Stomach (tissue), 8 donors: ENCODE measurements at regions not wholly inside any gene's neighbourhood (a gene's known extent, or its start where the extent isn't known, plus 50 kb on each side); places are given as distances from the start of the nearest gene placed in this dataset.

ENCODE experiments used
- DNase-seq, 2 donors: peaks; one replicate each; pipeline versions ENCODE4 v3.0.0 to v3.0.0-alpha.2; 2013 to 2019
- H3K27ac ChIP-seq, 5 donors: fragments of 200-600 bp in 4 of 5; sonication (generic) in 4 of 5; one replicate each; pipeline ENCODE4 v1.5.1; 2013 to 2019; ENCODE audit warnings: mild to moderate bottlenecking in 1 of 5, moderate library complexity in 1 of 5
- H3K27me3 ChIP-seq, 3 donors: fragments of 200-600 bp; sonication (generic); one replicate each; pipeline ENCODE4 v1.5.1; 2017 to 2019; ENCODE audit warnings: mixed run types in 1 of 3
- H3K36me3 ChIP-seq, 4 donors: fragments of 200-600 bp; sonication (generic); 1 replicate in 3 of 4; 2 replicates in 1 of 4; pipeline ENCODE4 v1.5.1; 2016 to 2019
- H3K4me1 ChIP-seq, 4 donors: fragments of 200-600 bp; sonication (generic); one replicate each; pipeline ENCODE4 v1.5.1; 2016 to 2019
- H3K4me3 ChIP-seq, 4 donors: fragments of 200-600 bp; sonication (generic) in 3 of 4; one replicate each; pipeline ENCODE4 v1.5.1; 2016 to 2019; ENCODE audit warnings: mild to moderate bottlenecking in 1 of 4
- H3K9me3 ChIP-seq, 4 donors: fragments of 200-600 bp; sonication (generic); one replicate each; pipeline ENCODE4 v1.5.1; 2016 to 2019
- EP300 ChIP-seq: sonication (generic); formaldehyde crosslinking; IDR thresholded peaks from one replicate; pipeline ENCODE4 v1.6.1; 2017; ENCODE audit warnings: antibody characterized with exemption
- POLR2A ChIP-seq, 4 donors: fragments of 450-650 bp; IDR thresholded peaks; one replicate each; pipeline ENCODE4 v1.6.1; 2016; ENCODE audit warnings: antibody characterized with exemption in 4 of 4, control low read depth in 2 of 4, mild to moderate bottlenecking in 1 of 4, moderate library complexity in 1 of 4
- POLR2AphosphoS5 ChIP-seq, 3 donors: sonication (generic); formaldehyde crosslinking; IDR thresholded peaks; one replicate each; pipeline ENCODE4 v1.6.1; 2016; ENCODE audit warnings: antibody characterized with exemption in 3 of 3
- WGBS, 5 donors: extraction: QIAGEN DNeasy Blood & Tissue Kit in 3 of 5; methylation state at CpG; one replicate each; pipeline versions ENCODE4 v1.1.5 to v1.1.7; 2013 to 2018; 5-methylcytosine and 5-hydroxymethylcytosine counted together
- intact Hi-C: fragments of 100-400 bp; cut with DNase I; formaldehyde crosslinking; loops from one replicate; pipeline ENCODE4 v1.15.1; 2023; ENCODE audit warnings: low total_unique reads
- TF ChIP-seq, protein P1 (sequence below), 7 experiments: fragments of 450-650 bp in 4 of 7; fragments of 200-600 bp in 3 of 7; sonication (generic) in 3 of 7; IDR thresholded peaks; one replicate each; pipeline ENCODE4 v1.5.1; 2016 to 2019; ENCODE audit warnings: antibody characterized with exemption in 7 of 7, control low read depth in 2 of 7, mild to moderate bottlenecking in 1 of 7
- donor health status: healthy with polysubstance abuse.
- donor health status: Bipolar disorder and iron deficiency.
- donor health status: healthy.

GRCh38 chr7:36802459-36803135, 78.3 kb upstream of the AOAH start:
- WGBS, 5 donors, result 56 to 67% (median 60%) methylated on average over 1 of the region's 1 CpG

DNA sequence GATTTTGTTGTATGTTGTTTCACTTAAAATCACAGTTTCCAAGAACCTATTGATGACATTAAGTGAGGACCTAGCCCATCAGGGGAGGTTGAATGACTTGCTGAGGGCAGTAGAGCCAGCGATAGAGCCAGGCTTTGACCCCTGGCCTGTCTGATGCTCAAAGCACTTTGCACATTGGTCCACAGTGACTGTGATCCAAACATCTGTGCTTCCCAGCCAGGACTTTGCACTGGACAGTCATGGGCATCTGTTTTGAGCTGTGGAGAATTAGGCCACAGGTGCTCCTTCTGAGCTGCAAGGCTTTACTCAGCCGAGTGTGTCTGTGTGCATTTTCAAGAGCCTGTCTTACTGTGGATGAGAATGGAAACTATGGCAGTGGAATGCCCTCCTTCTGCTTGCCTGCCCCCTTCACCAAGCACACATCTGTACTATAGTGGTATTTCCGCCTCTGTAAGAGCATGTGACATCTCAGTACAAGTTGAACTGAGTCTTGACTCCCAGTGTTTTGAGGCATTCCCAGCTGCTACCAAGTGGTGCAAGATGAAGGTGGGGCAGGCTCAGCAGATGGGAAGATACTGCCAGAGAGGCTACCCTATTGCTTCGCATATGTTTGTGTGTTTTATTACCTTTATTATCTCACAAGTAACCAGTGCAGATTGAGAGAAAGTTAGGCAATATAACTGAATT, 72.7 kb upstream of the AOAH start:
- TF ChIP-seq, protein P1, sequence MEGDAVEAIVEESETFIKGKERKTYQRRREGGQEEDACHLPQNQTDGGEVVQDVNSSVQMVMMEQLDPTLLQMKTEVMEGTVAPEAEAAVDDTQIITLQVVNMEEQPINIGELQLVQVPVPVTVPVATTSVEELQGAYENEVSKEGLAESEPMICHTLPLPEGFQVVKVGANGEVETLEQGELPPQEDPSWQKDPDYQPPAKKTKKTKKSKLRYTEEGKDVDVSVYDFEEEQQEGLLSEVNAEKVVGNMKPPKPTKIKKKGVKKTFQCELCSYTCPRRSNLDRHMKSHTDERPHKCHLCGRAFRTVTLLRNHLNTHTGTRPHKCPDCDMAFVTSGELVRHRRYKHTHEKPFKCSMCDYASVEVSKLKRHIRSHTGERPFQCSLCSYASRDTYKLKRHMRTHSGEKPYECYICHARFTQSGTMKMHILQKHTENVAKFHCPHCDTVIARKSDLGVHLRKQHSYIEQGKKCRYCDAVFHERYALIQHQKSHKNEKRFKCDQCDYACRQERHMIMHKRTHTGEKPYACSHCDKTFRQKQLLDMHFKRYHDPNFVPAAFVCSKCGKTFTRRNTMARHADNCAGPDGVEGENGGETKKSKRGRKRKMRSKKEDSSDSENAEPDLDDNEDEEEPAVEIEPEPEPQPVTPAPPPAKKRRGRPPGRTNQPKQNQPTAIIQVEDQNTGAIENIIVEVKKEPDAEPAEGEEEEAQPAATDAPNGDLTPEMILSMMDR (IDR thresholded peaks at IDR 0.05), result no peak
- TF ChIP-seq EP300 (no peak), POLR2AphosphoS5 (IDR thresholded peaks at IDR 0.05) (no peak), POLR2A (IDR thresholded peaks at IDR 0.05) (no peak)
- Histone ChIP-seq H3K9me3 (no peaks in the 10 kb centered on the region), H3K36me3 (no peaks in the 10 kb centered on the region), H3K27ac (no peak overlapping the region), H3K4me3 (no peak overlapping the region), H3K27me3 (no peaks in the 10 kb centered on the region), H3K4me1 (peaks cover 0 to 13% (median 0%) of the 10 kb centered on the region in 4 donors)
- no peak for DNase-seq
- 78 to 88% (median 82%) methylated on average over 4 of the region's 4 CpGs for WGBS, 5 donors
- intact Hi-C loops, result no loop called here

More at GRCh38 chr7:36802459-36803135, 78.3 kb upstream of the AOAH start:
- no peak overlapping the region for H3K4me3 ChIP-seq
- H3K9me3 ChIP-seq, result no peaks in the 10 kb centered on the region
- H3K27ac ChIP-seq, result no peak overlapping the region
- no peaks in the 10 kb centered on the region for H3K27me3 ChIP-seq
- DNase-seq, result no peak
- no peaks in the 10 kb centered on the region for H3K36me3 ChIP-seq
- intact Hi-C loops, result no loop called here
- TF ChIP-seq POLR2AphosphoS5 (IDR thresholded peaks at IDR 0.05), result no peak
- TF ChIP-seq, protein P1 (IDR thresholded peaks at IDR 0.05), result no peak
- TF ChIP-seq POLR2A (IDR thresholded peaks at IDR 0.05), result no peak
- TF ChIP-seq EP300, result no peak
- H3K4me1 ChIP-seq, result no peaks in the 10 kb centered on the region

DNA sequence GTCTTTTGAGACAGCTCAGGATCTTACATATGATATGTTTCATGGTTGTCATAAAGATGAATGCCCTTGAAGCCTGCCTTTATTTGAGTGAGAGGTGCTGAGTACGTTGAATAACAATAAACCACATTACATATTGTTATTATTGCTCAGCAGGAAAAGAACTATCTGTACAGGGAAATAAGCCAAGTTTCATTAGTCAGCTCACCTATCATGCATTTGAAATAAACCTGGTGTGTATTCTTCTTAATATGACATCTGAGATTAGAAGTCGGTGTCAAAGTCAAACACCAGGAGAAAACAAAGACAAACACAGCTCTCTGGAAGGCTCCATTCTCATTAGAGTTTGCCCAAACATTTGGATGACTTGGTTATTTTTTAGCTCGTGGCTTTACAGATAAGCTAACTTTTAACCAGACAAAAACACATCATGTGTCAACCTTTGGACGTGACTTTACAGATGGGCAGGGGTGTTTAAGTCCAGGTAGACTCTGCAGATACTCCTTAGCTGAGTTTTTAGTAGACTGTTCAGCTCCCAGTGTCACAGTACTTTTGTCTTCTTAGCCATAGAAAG, 71.2 kb upstream of the AOAH start:
- 20 to 27% (median 24%) methylated on average over 4 of the region's 4 CpGs for WGBS, 5 donors
- Histone ChIP-seq H3K9me3 (no peaks in the 10 kb centered on the region), H3K36me3 (no peaks in the 10 kb centered on the region), H3K27ac (no peak overlapping the region), H3K27me3 (no peaks in the 10 kb centered on the region), H3K4me3 (no peak overlapping the region), H3K4me1 (peaks cover 0 to 13% (median 0%) of the 10 kb centered on the region in 4 donors)
- no peak for DNase-seq
- TF ChIP-seq EP300, result no peak
- no peak for TF ChIP-seq POLR2A (IDR thresholded peaks at IDR 0.05)
- TF ChIP-seq, protein P1 (IDR thresholded peaks at IDR 0.05), result no peak
- no peak for TF ChIP-seq POLR2AphosphoS5 (IDR thresholded peaks at IDR 0.05)
- intact Hi-C loops, result no loop called here

DNA sequence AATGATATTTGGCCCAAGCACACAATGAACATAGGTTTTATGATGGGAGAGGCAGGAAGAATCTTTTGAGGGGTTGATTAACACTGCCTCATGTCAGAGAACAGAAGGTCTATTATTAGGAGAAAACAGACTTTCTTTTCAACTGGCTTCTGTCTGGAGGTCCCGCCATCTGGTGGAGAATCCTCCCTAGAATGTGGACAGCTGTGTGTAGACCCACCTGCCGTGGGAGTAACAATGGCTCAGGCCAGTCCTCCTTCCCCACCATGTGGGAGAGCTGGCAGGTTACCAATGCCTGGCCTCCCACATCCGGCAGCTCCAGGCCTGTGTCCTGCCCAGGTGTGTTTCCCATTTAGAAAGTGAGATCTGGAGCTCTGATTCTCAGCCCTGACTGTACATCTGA, 70.4 kb upstream of the AOAH start:
- Histone ChIP-seq H3K27ac (no peak overlapping the region), H3K9me3 (no peaks in the 10 kb centered on the region), H3K27me3 (no peaks in the 10 kb centered on the region), H3K36me3 (no peaks in the 10 kb centered on the region), H3K4me3 (no peak overlapping the region), H3K4me1 (peaks cover 0 to 13% (median 0%) of the 10 kb centered on the region in 4 donors)
- WGBS, 5 donors, result 63 to 74% (median 66%) methylated on average over 3 of the region's 3 CpGs
- TF ChIP-seq POLR2A (IDR thresholded peaks at IDR 0.05), result no peak
- TF ChIP-seq, protein P1 (IDR thresholded peaks at IDR 0.05), result no peak
- TF ChIP-seq POLR2AphosphoS5 (IDR thresholded peaks at IDR 0.05), result no peak
- TF ChIP-seq EP300, result no peak
- intact Hi-C loops, result no loop called here
- peak in 1 of 2 donors; percentile 54 for DNase-seq
